Activated CD4-positive, alpha-beta T cell treated with anti-CD3 and anti-CD28 coated beads, Interleukin-2, amount 10 ng/mL, durations not matched to agents 7 days and 5 days (primary cell): ENCODE measurements at regions not wholly inside any gene's neighbourhood (a gene's known extent, or its start where the extent isn't known, plus 50 kb on each side); places are given as distances from the start of the nearest gene placed in this dataset.

ENCODE experiments used
- CTCF ChIA-PET: fragments of 350-600 bp; sonication (Branson Sonifier 250); formaldehyde crosslinking; loops from one replicate; lab custom pipeline; 2021; ENCODE audit warnings: antibody characterized with exemption; lab: Charles Lee
- POLR2A ChIA-PET: fragments of 350-600 bp; sonication (Branson Sonifier 250); formaldehyde crosslinking; loops from one replicate; lab custom pipeline; 2021; ENCODE audit warnings: antibody characterized with exemption; lab: Charles Lee
- DNase-seq: peaks from one replicate; pipeline ENCODE4 v3.0.0-alpha.2; 2020
- H3K27ac Mint-ChIP-seq: one replicate; pipeline ENCODE4 v1.8.0; 2021; ENCODE audit warnings: mild to moderate bottlenecking, moderate library complexity, mixed read lengths
- H3K27me3 Mint-ChIP-seq: one replicate; pipeline ENCODE4 v1.8.0; 2021; ENCODE audit warnings: mixed read lengths
- H3K36me3 Mint-ChIP-seq: one replicate; pipeline ENCODE4 v1.8.0; 2021; ENCODE audit warnings: low read depth, mixed read lengths
- H3K4me1 Mint-ChIP-seq: one replicate; pipeline ENCODE4 v1.8.0; 2021; ENCODE audit warnings: mixed read lengths
- H3K4me3 Mint-ChIP-seq: one replicate; pipeline ENCODE4 v1.8.0; 2021; ENCODE audit warnings: mild to moderate bottlenecking, moderate library complexity, mixed read lengths
- H3K9me3 Mint-ChIP-seq: one replicate; pipeline ENCODE4 v1.8.0; 2021; ENCODE audit warnings: mixed read lengths

DNA sequence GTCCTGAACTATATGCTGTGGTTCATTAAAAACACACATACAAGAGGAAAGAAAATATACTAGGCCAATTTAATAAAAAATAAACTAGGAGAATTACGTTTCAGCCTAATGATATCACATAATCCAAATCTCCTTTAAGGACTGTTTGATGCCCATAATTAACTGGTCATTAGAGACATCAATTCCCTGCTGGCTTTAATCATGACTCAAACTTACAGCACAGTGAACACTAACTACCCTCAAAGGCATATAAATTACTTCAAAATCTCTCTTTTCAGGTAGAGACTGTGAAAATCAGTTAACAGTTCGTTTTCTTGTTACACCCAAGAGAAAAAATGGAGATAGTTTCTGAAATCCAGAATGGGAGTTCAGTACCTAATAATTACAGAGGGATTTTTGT is 567.4 kb downstream of the CBLN2 start:
- CTCF ChIA-PET, result no interaction called here
- H3K4me3 Mint-ChIP-seq, result no peak overlapping the region
- POLR2A ChIA-PET, result no interaction called here
- no peaks in the 10 kb centered on the region for H3K9me3 Mint-ChIP-seq
- no peaks in the 10 kb centered on the region for H3K36me3 Mint-ChIP-seq
- no peak for DNase-seq
- no peaks in the 10 kb centered on the region for H3K4me1 Mint-ChIP-seq
- no peak overlapping the region for H3K27ac Mint-ChIP-seq
- H3K27me3 Mint-ChIP-seq, result no peaks in the 10 kb centered on the region

DNA sequence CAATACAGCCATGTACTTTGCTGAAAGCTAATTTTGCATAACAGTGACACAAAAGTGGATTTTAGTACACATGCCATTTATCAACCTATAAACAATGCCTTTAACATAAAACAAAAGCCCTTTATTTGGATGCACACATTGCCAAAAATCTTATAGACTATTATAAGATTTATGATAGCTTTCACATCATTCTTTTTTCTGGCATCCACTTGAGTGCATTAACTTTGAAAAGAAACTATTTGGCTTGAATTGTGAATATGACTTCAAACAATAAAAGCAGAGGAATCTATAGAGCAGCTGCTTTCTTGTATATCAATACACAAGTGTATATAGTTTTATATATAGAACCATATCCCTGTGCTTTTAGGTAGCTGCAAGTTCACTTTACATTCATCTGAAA is 577.4 kb downstream of the CBLN2 start:
- ChIA-PET POLR2A (no interaction called here), CTCF (no interaction called here)
- Mint-ChIP-seq H3K27ac (no peak overlapping the region), H3K4me1 (no peaks in the 10 kb centered on the region), H3K36me3 (no peaks in the 10 kb centered on the region), H3K9me3 (peaks cover 3% of the 10 kb centered on the region), H3K27me3 (no peaks in the 10 kb centered on the region), H3K4me3 (no peak overlapping the region)
- no peak for DNase-seq

DNA sequence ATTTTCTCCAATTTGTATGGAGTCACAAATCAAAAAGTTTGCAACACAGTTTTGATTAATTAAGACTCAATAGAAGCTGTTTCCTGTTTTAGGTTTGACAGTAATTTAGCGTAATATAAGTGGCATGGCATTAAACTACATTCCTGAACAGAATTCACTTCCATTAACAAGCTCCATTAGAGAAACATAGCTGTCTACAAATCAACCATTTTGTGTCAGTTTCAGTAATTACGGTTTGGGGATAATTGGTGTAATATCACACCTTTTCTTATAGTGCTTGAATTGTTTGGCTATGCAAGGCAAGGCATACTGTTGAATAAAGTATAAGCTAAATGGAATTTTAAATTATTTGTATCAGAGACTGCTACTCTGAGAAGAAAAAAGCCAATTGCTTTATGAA is 585.5 kb downstream of the CBLN2 start:
- no peak for DNase-seq
- H3K36me3 Mint-ChIP-seq, result no peaks in the 10 kb centered on the region
- ChIA-PET CTCF (no interaction called here), POLR2A (no interaction called here)
- H3K9me3 Mint-ChIP-seq, result no peaks in the 10 kb centered on the region
- H3K27me3 Mint-ChIP-seq, result no peaks in the 10 kb centered on the region
- no peak overlapping the region for H3K27ac Mint-ChIP-seq
- H3K4me3 Mint-ChIP-seq, result no peak overlapping the region
- H3K4me1 Mint-ChIP-seq, result no peaks in the 10 kb centered on the region

DNA sequence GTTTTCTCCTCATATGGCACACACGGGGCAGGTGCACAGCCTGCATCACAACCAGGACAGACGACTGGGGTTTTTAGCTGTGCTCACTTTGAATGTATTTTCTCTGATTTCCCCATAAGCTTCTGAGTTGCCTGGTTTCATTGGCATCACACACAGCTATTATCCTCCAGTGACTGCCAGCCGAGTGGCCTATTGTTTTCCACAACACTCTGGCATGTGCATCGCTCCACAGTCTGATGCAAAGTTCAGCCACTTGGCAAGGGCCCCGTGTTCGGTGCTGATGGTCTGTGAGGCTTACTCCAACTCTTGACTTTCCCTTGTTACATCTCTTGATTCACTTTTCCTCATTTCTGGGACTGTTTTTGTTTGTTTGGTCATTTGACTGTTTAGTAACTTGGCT is 593.1 kb downstream of the CBLN2 start:
- CTCF ChIA-PET, result no interaction called here

DNA sequence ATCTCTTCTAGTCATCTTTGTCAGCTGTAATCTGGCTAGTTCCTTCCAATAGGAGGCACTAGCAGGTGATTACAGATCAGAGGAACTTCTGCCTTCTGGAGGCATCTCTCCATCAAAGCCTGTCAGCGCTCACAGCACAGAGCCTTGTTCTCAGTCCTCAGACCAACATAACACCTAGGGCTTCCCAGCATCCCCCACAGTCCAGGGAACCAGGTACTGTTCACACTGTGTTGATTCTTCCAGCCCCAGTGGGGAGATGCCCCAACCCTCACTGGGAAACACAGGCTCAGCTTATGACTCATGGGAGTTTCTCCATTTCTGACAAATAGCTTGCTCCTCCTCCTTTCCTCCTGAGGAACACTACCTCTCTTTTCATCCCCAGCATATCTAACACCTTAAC is 601.7 kb downstream of the CBLN2 start:
- no peak for DNase-seq
- ChIA-PET POLR2A (no interaction called here), CTCF (no interaction called here)
- Mint-ChIP-seq H3K27ac (no peak overlapping the region), H3K9me3 (no peaks in the 10 kb centered on the region), H3K36me3 (no peaks in the 10 kb centered on the region), H3K27me3 (no peaks in the 10 kb centered on the region), H3K4me1 (no peaks in the 10 kb centered on the region), H3K4me3 (no peak overlapping the region)

More for the DNA sequence above, 593.1 kb downstream of the CBLN2 start:
- Mint-ChIP-seq H3K9me3 (no peaks in the 10 kb centered on the region), H3K4me1 (no peaks in the 10 kb centered on the region), H3K4me3 (no peak overlapping the region), H3K36me3 (no peaks in the 10 kb centered on the region), H3K27ac (no peak overlapping the region), H3K27me3 (no peaks in the 10 kb centered on the region)
- POLR2A ChIA-PET, result no interaction called here
- no peak for DNase-seq

DNA sequence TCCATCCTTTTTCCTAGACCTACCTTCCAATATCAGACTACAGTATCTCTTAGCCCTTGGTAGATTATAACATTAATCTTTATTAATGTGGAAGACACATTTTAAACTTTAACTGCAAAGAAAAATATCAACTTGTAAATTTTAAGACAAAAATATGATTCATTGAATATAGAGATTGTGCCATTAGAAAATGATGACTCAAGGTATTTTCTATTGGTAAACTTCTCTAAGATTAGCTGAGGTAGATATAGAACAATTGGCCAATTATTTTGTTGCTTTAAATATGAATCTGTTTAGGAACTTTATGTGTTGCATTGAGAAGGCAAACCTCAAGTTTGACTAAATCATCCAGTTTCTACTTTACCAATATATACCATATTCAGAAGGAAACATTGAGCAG is 604.7 kb downstream of the CBLN2 start:
- no peak overlapping the region for H3K27ac Mint-ChIP-seq
- H3K27me3 Mint-ChIP-seq, result no peaks in the 10 kb centered on the region
- DNase-seq, result no peak
- H3K9me3 Mint-ChIP-seq, result no peaks in the 10 kb centered on the region
- CTCF ChIA-PET, result no interaction called here
- POLR2A ChIA-PET, result no interaction called here
- H3K4me3 Mint-ChIP-seq, result no peak overlapping the region
- no peaks in the 10 kb centered on the region for H3K4me1 Mint-ChIP-seq
- no peaks in the 10 kb centered on the region for H3K36me3 Mint-ChIP-seq

DNA sequence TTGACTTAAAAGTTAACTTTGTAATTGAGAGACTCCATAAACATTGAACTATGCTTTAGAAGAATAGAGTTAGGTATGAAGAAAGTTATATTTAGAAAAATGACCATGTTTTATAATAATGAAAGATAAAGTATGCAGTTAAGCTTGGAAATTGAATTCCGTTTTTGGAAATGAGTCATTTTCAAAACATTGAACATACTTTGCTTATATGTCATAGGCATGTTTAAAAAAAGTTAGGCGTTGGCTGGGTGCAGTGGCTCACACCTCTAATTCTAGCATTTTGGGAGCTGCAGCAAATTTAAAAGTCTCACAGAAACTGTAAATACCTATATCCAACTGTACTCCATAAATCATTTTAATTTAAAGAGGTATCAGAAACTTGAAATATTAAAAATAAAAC is 607.4 kb downstream of the CBLN2 start:
- Mint-ChIP-seq H3K9me3 (no peaks in the 10 kb centered on the region), H3K27ac (no peak overlapping the region), H3K36me3 (no peaks in the 10 kb centered on the region), H3K27me3 (no peaks in the 10 kb centered on the region), H3K4me1 (no peaks in the 10 kb centered on the region), H3K4me3 (no peak overlapping the region)
- DNase-seq, result no peak
- ChIA-PET CTCF (no interaction called here), POLR2A (no interaction called here)

DNA sequence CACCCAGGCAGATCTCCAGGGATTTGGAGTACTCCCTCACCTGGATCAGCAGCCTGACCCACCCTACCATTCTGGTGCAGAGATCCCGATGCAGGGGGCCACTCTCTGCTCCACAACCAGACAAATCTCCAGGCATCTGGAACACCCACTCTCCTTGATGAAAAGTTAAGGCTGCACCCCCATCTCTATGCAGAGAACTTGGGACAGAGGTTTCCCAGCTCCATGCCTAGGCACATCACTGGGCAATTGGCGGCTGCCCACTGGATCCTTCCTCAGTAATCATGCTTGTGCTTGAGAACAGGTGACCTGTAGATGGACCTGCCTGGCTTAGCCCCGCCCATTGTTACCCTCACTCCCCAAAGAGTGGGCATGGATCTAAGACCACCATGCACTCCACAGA is 624.9 kb downstream of the CBLN2 start:
- no peaks in the 10 kb centered on the region for H3K4me1 Mint-ChIP-seq
- POLR2A ChIA-PET, result no interaction called here
- peaks cover 6% of the 10 kb centered on the region for H3K9me3 Mint-ChIP-seq

DNA sequence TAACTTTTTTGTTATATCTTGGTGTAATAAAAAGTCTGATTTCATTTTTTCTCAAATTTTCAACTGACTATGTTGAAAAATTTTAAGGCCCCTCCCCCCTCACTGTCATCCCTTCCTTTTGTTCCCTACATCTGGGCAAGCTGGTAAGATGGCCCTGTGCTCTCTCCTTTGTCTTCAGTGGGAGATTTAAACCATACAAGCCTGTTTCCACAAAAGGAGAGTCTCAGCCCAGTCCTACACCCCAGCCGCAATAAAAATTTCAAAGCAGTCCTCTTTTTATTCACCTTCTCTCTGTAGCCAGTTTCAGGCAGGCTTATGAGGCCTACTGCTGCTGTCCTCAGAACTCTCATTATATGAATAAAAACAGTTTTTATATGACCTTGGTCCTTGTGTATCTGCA is 630.5 kb downstream of the CBLN2 start:
- H3K4me3 Mint-ChIP-seq, result no peak overlapping the region
- H3K27me3 Mint-ChIP-seq, result no peaks in the 10 kb centered on the region
- H3K4me1 Mint-ChIP-seq, result no peaks in the 10 kb centered on the region
- ChIA-PET CTCF (no interaction called here), POLR2A (no interaction called here)
- no peaks in the 10 kb centered on the region for H3K36me3 Mint-ChIP-seq
- H3K27ac Mint-ChIP-seq, result no peak overlapping the region
- H3K9me3 Mint-ChIP-seq, result peaks cover 2% of the 10 kb centered on the region
- no peak for DNase-seq

More for the DNA sequence above, 624.9 kb downstream of the CBLN2 start:
- no peak overlapping the region for H3K27ac Mint-ChIP-seq
- no peaks in the 10 kb centered on the region for H3K27me3 Mint-ChIP-seq
- no peaks in the 10 kb centered on the region for H3K36me3 Mint-ChIP-seq
- H3K4me3 Mint-ChIP-seq, result no peak overlapping the region
- CTCF ChIA-PET, result no interaction called here
- DNase-seq, result no peak

DNA sequence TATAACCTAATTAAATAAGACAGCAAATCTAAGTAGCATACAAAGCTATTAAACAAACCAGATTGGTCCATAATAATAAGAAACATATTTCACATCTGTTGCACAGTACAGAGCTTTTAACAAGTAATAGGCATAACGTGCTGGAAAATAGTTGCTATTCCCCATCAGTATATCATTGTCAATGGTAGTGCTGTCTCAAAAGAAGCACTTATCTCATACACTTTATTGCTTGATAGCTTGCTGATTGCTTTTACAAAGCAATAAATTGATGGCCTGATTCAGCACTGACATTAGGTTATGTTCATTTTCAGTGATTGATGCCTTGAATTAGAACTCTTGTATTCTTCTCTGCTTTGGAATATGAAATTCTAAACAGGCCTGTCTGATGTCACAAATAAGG is 641.7 kb downstream of the CBLN2 start:
- H3K27ac Mint-ChIP-seq, result no peak overlapping the region
- H3K9me3 Mint-ChIP-seq, result no peaks in the 10 kb centered on the region
- H3K4me3 Mint-ChIP-seq, result no peak overlapping the region
- H3K4me1 Mint-ChIP-seq, result no peaks in the 10 kb centered on the region
- ChIA-PET POLR2A (no interaction called here), CTCF (interaction anchor here (0.6 kb wide), 1 partner anchor 19 kb away, joined by 6 read pairs; no protein-coding TSS in a partner anchor)
- no peaks in the 10 kb centered on the region for H3K27me3 Mint-ChIP-seq
- no peak for DNase-seq
- no peaks in the 10 kb centered on the region for H3K36me3 Mint-ChIP-seq

DNA sequence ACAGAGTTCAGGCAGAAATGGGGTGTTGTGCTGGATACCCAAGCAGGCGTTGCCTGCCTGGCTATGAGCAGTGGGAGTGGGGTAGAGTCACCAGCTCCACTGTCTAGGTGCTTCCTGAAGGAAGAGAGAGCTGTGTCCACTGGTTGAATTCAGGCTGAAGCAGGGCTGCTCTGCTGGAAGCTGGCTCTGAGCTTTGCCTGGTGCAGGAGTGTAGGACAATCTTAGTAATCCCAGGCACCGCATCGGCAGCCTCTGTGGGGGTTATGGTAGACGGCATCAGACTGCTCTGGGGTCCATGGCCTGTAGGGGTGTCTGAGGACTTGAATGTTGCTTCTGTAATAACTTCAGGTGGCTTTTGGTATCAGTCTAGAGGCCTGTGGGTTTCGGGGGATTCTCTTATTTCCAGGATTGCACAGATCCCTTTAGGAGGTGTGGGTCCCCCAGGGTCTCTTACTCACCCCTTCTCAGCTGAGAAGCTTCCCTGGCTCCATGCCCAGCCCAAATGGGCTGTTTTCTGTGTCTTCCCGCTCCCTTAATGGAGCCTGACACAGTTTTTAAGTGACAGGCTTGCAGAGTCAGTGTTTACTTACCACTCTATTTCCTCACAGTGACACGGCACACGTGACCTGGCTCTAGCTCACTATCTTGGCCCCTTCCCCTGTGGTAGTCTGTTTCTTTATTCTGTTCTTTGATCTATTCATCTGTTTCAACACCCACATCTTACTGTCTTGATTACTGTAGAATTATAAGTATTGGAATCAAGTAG is 644.3 kb downstream of the CBLN2 start:
- no peaks in the 10 kb centered on the region for H3K36me3 Mint-ChIP-seq
- POLR2A ChIA-PET, result no interaction called here
- CTCF ChIA-PET, result no interaction called here
- H3K27me3 Mint-ChIP-seq, result no peaks in the 10 kb centered on the region
- no peaks in the 10 kb centered on the region for H3K4me1 Mint-ChIP-seq
- H3K4me3 Mint-ChIP-seq, result no peak overlapping the region
- DNase-seq, result no peak
- H3K27ac Mint-ChIP-seq, result no peak overlapping the region
- peaks cover 3% of the 10 kb centered on the region for H3K9me3 Mint-ChIP-seq

DNA sequence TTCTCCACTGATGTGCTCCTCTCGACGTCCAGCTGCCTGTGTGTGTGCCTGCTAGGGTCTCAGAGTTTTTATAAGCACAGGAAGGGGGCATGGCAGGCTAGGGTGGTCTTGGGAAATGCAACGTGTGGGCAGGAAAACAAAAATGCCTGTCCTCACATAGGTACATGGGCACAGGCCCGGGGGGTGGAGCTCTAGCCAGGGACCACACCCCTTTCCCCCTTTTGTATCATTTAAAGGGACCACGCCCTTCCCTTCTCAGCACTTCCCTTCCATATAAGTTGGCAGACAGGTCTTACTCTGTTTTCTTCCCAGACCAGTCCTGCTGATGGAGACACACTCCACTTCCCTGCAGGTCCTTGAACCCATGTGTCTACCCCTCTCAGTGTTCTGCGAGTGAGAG is 645.0 kb downstream of the CBLN2 start:
- peaks cover 3% of the 10 kb centered on the region for H3K9me3 Mint-ChIP-seq
- DNase-seq, result no peak
- H3K4me3 Mint-ChIP-seq, result no peak overlapping the region
- H3K27me3 Mint-ChIP-seq, result no peaks in the 10 kb centered on the region
- CTCF ChIA-PET, result no interaction called here
- POLR2A ChIA-PET, result no interaction called here
- H3K27ac Mint-ChIP-seq, result no peak overlapping the region
- H3K4me1 Mint-ChIP-seq, result no peaks in the 10 kb centered on the region
- H3K36me3 Mint-ChIP-seq, result no peaks in the 10 kb centered on the region

DNA sequence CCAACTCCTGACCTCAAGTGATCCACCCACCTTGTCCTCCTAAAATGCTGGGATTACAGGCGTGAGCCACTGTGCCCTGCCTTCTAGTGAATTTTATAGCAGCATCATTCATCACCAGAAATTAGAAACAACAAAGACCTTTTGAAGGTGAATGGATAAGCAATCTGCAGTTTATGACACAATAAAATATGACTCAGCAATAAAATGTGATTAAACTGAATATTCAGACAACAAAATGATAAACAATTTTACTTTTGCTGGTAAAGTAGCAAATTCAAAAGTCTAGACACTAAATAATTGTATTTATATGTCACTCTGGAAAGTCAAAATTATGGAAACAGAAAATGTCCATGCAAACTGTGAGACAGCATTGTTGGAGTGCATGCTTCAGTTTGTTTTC is 656.6 kb downstream of the CBLN2 start:
- CTCF ChIA-PET, result no interaction called here
- H3K27me3 Mint-ChIP-seq, result no peaks in the 10 kb centered on the region
- H3K9me3 Mint-ChIP-seq, result no peaks in the 10 kb centered on the region
- H3K36me3 Mint-ChIP-seq, result no peaks in the 10 kb centered on the region
- no peak for DNase-seq
- H3K27ac Mint-ChIP-seq, result no peak overlapping the region
- POLR2A ChIA-PET, result no interaction called here
- H3K4me1 Mint-ChIP-seq, result no peaks in the 10 kb centered on the region
- no peak overlapping the region for H3K4me3 Mint-ChIP-seq

DNA sequence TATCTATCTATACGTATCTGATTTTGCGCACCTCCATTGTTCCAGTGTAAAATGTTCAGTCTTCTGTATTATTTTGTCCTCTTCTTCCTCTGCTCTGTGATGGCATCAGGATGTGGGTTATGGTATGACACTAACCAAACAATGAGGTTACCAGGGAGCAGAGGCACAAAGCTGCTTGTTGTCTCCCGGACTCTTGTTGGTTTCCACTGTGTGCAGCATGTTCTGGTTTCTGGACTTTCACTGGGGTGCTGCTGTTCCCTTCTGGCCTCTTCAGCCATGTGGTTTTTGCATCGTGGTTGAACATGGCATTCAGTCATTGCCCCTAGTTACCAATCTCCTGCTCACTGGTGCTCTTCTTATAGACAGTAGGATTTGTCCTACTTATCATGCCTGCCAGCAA is 665.9 kb downstream of the CBLN2 start:
- Mint-ChIP-seq H3K36me3 (no peaks in the 10 kb centered on the region), H3K27ac (no peak overlapping the region), H3K4me1 (no peaks in the 10 kb centered on the region), H3K4me3 (no peak overlapping the region), H3K9me3 (no peaks in the 10 kb centered on the region), H3K27me3 (no peaks in the 10 kb centered on the region)
- ChIA-PET POLR2A (no interaction called here), CTCF (no interaction called here)
- no peak for DNase-seq
